ENCODE measurements at regions not wholly inside any gene's neighbourhood (a gene's known extent, or its start where the extent isn't known, plus 50 kb on each side); places are given as distances from the start of the nearest gene placed in this dataset.

GRCh38 chr9:129473523-129474244 is 147.2 kb downstream of the C9orf50 start:
- TF ChIP-seq CTCF (conservative IDR thresholded peaks at IDR 0.05 in 1 of 2, IDR thresholded peaks at IDR 0.05 in 1 of 2; ENCODE audit: low read depth in 1 of 2, low read length in 2 of 2) = no peak
- no peak for TF ChIP-seq EZH2 (IDR thresholded peaks at IDR 0.05; ENCODE audit: low read length, missing control alignments)

Data from fibroblast of lung (primary cell).